GM12864 (cell line): ENCODE measurements at regions not wholly inside any gene's neighbourhood (a gene's known extent, or its start where the extent isn't known, plus 50 kb on each side); places are given as distances from the start of the nearest gene placed in this dataset.

Experiments used
- DNase-seq: peaks from one replicate; pipeline ENCODE4 v3.0.0-alpha.2; 2011; ENCODE audit warnings: low read depth
- H3K4me3 ChIP-seq: 2 replicates; pipeline ENCODE4 v1.5.1; 2011; ENCODE audit warnings: mild to moderate bottlenecking, low read depth, low read length, control low read depth
- TF ChIP-seq, protein P1 (sequence below): IDR thresholded peaks from 2 replicates; pipeline ENCODE4 v1.5.1; 2011; ENCODE audit warnings: low read depth, mild to moderate bottlenecking, moderate library complexity, low read length, control low read depth, inconsistent platforms; ENCODE audit errors: missing control alignments

DNA sequence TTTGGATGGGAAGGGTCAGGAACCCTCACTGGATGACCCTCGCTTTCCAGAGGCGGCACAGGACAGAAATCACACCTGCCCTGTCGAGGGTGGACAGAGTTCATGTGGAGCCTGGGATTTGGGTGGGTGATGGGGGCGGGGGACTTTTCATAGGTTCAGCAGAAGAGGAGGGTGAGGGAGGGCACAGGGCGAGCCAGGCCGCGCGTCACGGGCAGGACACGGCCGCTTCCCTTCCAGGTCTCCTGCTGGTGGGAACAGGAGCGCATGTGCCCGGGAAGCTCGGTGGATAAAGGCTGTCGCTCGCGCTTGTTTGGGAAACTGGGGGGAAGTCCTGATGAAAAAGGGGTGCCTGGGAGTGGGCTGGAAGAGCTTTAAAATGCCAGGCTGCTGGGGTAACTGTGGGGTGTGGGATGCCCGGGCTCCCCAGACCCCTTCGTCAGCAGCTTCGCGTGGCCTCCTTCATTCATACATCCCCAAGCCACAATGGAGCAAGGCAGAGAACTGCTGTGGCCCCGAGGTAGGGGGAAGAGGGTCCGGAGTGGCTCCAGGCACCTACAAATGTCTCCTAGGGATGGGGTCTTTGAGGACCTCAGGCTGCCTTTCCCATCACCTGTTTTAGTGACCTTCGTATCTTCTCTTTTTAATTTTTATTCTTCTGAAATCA, 102.2 kb downstream of the DACT2 start:
- H3K4me3 ChIP-seq, result no peak overlapping the region
- TF ChIP-seq, protein P1, sequence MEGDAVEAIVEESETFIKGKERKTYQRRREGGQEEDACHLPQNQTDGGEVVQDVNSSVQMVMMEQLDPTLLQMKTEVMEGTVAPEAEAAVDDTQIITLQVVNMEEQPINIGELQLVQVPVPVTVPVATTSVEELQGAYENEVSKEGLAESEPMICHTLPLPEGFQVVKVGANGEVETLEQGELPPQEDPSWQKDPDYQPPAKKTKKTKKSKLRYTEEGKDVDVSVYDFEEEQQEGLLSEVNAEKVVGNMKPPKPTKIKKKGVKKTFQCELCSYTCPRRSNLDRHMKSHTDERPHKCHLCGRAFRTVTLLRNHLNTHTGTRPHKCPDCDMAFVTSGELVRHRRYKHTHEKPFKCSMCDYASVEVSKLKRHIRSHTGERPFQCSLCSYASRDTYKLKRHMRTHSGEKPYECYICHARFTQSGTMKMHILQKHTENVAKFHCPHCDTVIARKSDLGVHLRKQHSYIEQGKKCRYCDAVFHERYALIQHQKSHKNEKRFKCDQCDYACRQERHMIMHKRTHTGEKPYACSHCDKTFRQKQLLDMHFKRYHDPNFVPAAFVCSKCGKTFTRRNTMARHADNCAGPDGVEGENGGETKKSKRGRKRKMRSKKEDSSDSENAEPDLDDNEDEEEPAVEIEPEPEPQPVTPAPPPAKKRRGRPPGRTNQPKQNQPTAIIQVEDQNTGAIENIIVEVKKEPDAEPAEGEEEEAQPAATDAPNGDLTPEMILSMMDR, result no peak
- no peak for DNase-seq

DNA sequence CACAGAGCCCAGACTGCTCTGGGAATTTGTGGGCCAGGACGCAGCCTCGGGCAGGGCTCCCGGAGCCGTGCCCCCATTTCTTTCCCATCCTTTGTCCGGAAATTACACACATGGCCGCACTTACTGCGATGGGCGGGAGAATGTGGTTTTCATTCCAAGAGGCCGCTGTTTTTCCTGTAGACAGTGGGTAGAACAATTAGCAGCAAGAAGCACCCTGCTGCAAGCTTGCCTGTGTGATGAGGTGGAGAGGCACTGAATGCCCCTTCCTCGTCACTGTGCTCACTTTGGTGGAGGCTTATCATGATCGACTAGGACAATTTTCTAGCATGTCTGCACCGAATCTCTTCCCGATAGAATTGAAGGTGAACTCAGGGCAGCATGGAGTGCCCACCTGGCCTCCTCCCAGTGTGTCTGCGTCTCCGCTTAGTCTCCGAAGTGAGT, 102.8 kb downstream of the DACT2 start:
- TF ChIP-seq, protein P1, result no peak
- no peak for DNase-seq

DNA sequence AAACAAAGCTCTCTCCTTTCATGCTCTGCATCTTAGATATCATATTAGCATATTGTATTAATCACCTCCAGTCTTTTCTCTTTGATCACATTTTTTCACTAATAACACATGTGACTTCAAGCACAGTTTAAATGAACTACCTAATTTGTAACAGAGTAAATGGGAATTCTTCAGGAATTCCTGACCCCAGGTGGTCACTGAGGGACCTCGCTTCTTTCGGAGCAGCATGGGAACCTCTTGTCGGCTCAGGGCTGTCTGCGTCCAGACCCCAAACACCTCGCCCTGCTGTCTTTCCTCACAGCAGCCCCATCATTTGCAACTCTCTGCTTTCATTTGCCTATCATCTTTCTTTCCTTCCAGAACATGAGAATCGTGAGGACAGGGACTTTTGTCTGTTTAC, 103.5 kb downstream of the DACT2 start:
- no peak overlapping the region for H3K4me3 ChIP-seq
- TF ChIP-seq, protein P1, result no peak
- no peak for DNase-seq

More for the DNA sequence above, 102.8 kb downstream of the DACT2 start:
- H3K4me3 ChIP-seq, result no peak overlapping the region

DNA sequence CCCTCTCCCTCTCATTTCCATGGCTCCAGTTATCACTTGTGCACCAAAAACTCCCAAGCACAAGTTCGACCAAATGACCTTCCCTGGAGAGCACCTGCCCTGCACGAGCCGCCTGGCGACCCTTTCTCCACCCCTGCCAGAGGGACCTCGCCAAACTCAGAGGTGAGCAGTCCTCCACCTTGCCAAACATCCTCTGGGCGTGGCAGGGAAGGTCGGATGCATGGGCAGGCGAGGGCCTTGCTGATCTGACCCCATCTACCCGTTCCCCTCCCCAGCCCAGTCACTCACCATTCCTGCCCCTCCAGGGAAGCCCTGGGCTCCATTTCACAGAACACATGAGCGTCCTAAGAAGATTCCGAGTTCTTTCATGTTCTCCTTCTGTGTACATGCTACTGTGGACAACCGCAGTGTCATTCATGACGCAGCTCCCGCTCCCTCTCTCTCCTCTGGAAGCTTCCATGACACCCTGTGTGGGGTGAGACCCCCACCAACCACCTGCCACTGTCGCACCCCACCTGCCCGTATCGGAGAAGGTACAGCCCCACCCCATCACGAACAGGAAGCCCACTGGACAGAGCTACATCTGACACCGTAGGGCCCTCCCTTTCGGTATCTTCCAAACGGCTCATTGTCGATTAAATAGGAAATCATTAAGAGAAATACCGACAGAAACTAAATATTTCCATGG, 104.3 kb downstream of the DACT2 start:
- no peak overlapping the region for H3K4me3 ChIP-seq
- TF ChIP-seq, protein P1, result no peak
- no peak for DNase-seq

DNA sequence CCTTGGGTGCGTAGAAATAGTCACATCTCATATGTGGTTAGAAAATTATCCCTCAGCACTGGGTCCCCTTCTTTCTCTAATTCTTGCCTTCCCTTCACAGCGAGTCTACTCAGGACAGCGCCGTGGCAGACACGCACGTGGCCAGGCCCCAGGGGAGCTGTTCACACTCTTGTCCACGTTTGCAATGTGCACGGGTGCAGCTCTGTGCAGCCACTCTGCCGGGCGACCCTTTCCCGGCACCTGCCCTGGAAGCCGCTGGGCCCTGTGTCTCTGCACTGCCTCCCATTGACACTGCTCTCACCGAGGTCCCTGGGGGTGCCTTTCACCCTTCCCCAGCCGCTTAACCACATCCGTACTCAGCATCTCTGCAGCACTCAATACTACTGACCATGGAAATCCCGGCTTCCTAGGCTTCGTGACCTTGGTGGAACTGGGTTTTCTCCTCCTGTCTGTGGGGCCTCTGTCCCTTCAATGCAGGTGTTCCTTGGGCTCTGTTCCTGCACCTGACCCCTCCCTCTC, 104.9 kb downstream of the DACT2 start:
- TF ChIP-seq, protein P1, result no peak
- DNase-seq, result no peak
- H3K4me3 ChIP-seq, result no peak overlapping the region

DNA sequence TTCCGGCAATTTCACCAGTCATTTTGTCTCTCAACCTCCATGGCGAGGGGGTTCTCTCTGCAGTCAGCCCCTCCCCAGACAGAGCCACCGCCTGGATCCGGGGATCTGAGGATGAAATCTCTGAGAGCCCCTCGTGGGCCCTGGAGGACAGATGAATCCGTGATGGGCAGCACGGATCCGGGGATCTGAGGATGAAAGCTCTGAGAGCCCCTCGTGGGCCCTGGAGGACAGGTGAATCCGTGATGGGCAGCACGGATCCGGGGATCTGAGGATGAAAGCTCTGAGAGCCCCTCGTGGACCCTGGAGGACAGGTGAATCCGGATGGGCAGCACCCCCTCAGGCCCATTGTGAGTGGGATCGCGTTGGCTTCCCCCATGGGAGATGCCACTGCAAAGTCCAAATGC, 106.5 kb downstream of the DACT2 start:
- no peak overlapping the region for H3K4me3 ChIP-seq
- TF ChIP-seq, protein P1, result no peak
- no peak for DNase-seq
